SK-N-SH (cell line): ENCODE measurements at regions not wholly inside any gene's neighbourhood (a gene's known extent, or its start where the extent isn't known, plus 50 kb on each side); places are given as distances from the start of the nearest gene placed in this dataset.
"Not testable (repeated sequence)": the region's sequence is repeated elsewhere in the genome, so short reads cannot be mapped to it uniquely, and the experiment has no call there.

Experiments
- CTCF ChIA-PET: fragments of 300-600, 350-600 bp; formaldehyde crosslinking; extraction: SDS; loops from one replicate; lab custom pipeline; 2021; lab: Yijun Ruan, JAX
- POLR2A ChIA-PET: fragments of 350-600 bp; sonication (Branson Sonifier 250); formaldehyde crosslinking; extraction: SDS; loops from one replicate; lab custom pipeline; 2020; ENCODE audit warnings: antibody characterized with exemption, inconsistent platforms; lab: Yijun Ruan, JAX
- DNase-seq: peaks from one replicate; pipeline ENCODE4 v3.0.0; 2012
- H2AFZ ChIP-seq: fragments of 200-600 bp; sonication (generic); 2 replicates; pipeline ENCODE4 v1.8.1; 2016; ENCODE audit warnings: antibody characterized with exemption, mild to moderate bottlenecking, low read depth
- H3F3A ChIP-seq: fragments of 200-600 bp; sonication (generic); replicated peaks from 2 replicates; pipeline ENCODE3; 2016; ENCODE audit warnings: antibody characterized with exemption, mild to moderate bottlenecking; ENCODE audit not compliant: insufficient read depth
- H3K27ac ChIP-seq, 2 experiments: fragments of 200-500 bp in 1 of 2; fragments of 200-600 bp in 1 of 2; sonication (Bioruptor generic) in 1 of 2; sonication (generic), shearing (Covaris generic) in 1 of 2; 2 replicates each; pipeline versions ENCODE4 v1.5.1 to v1.6.1; 2014 to 2016; ENCODE audit warnings: low read depth in 2 of 2, inconsistent platforms in 1 of 2, low read length in 1 of 2, mild to moderate bottlenecking in 1 of 2, mixed read lengths in 1 of 2
- H3K27me3 ChIP-seq: fragments of 200-600 bp; sonication (generic), shearing (Covaris generic); 2 replicates; pipeline ENCODE4 v1.6.1; 2016; ENCODE audit warnings: mixed run types; ENCODE audit not compliant: insufficient read depth
- H3K36me3 ChIP-seq, 2 experiments: fragments of 200-500 bp in 1 of 2; fragments of 200-600 bp in 1 of 2; sonication (Bioruptor generic) in 1 of 2; sonication (generic) in 1 of 2; replicated peaks in 1 of 2; 2 replicates each; pipeline versions ENCODE3 to v1.5.1; 2014 to 2016; ENCODE audit warnings: low read length in 1 of 2, mild to moderate bottlenecking in 1 of 2; ENCODE audit not compliant: insufficient read depth in 2 of 2, control insufficient read depth in 1 of 2
- H3K4me1 ChIP-seq, 2 experiments: fragments of 200-500 bp in 1 of 2; fragments of 200-600 bp in 1 of 2; sonication (Bioruptor generic) in 1 of 2; sonication (generic), shearing (Covaris generic) in 1 of 2; 2 replicates each; pipeline versions ENCODE4 v1.5.1 to v1.6.1; 2014 to 2016; ENCODE audit warnings: low read depth in 1 of 2, low read length in 1 of 2, mixed run types in 1 of 2; ENCODE audit not compliant: insufficient read depth in 2 of 2, control insufficient read depth in 1 of 2
- H3K4me2 ChIP-seq: fragments of 200-600 bp; sonication (generic), shearing (Covaris generic); 2 replicates; pipeline ENCODE4 v1.6.1; 2017; ENCODE audit warnings: mixed run types
- H3K4me3 ChIP-seq, 2 experiments: fragments of 200-500 bp in 1 of 2; fragments of 200-600 bp in 1 of 2; sonication (Bioruptor generic) in 1 of 2; sonication (generic), shearing (Covaris generic) in 1 of 2; 2 replicates each; pipeline versions ENCODE4 v1.5.1 to v1.8.1; 2014 to 2016; ENCODE audit warnings: low read depth in 2 of 2, inconsistent platforms in 1 of 2, low read length in 1 of 2, mild to moderate bottlenecking in 1 of 2, mixed read lengths in 1 of 2, moderate library complexity in 1 of 2
- H3K79me2 ChIP-seq: fragments of 200-600 bp; sonication (generic); 2 replicates; pipeline ENCODE4 v1.8.1; 2017; ENCODE audit warnings: mild to moderate bottlenecking; ENCODE audit not compliant: insufficient read depth
- H3K9ac ChIP-seq: fragments of 200-600 bp; sonication (generic); 2 replicates; pipeline ENCODE4 v1.6.1; 2017; ENCODE audit warnings: mixed run types
- H3K9me2 ChIP-seq: fragments of 200-600 bp; sonication (generic); 2 replicates; pipeline ENCODE4 v1.6.1; 2017; ENCODE audit warnings: mixed run types
- H3K9me3 ChIP-seq: fragments of 200-600 bp; sonication (generic); 2 replicates; pipeline ENCODE4 v1.6.1; 2017; ENCODE audit warnings: mixed run types, mild to moderate bottlenecking, moderate library complexity
- H4K20me1 ChIP-seq: fragments of 200-600 bp; sonication (generic); 2 replicates; pipeline ENCODE4 v1.6.1; 2017; ENCODE audit warnings: mild to moderate bottlenecking, mixed run types; ENCODE audit not compliant: insufficient read depth
- FOSL2 ChIP-seq: IDR thresholded peaks from 2 replicates; pipeline ENCODE4 v1.4.0; 2012; ENCODE audit warnings: low read depth, mild to moderate bottlenecking, moderate library complexity, borderline replicate concordance
- GABPA ChIP-seq: IDR thresholded peaks from 2 replicates; pipeline ENCODE4 v1.4.0; 2012; ENCODE audit warnings: low read depth, mild to moderate bottlenecking
- IRF3 ChIP-seq: fragments of 150-350 bp; IDR thresholded peaks from 2 replicates; pipeline ENCODE4 v1.6.1; 2016; ENCODE audit warnings: mild to moderate bottlenecking, low read depth, low read length
- PBX3 ChIP-seq: IDR thresholded peaks from 2 replicates; pipeline ENCODE4; 2012
- POLR2AphosphoS5 ChIP-seq: IDR thresholded peaks from 2 replicates; pipeline ENCODE4 v1.6.1; 2012; ENCODE audit warnings: low read depth, low read length
- USF2 ChIP-seq: fragments of 150-350 bp; IDR thresholded peaks from 2 replicates; pipeline ENCODE4 v1.6.1; 2017; ENCODE audit warnings: antibody characterized with exemption, low read length, low read depth, borderline replicate concordance
- YY1 ChIP-seq: IDR thresholded peaks from 2 replicates; pipeline ENCODE4 v1.4.0; 2012; ENCODE audit warnings: low read depth, mild to moderate bottlenecking
- WGBS: methylation state at CpG from one replicate; pipeline ENCODE4 v1.1.6; 2017; ENCODE audit warnings: low lambda C conversion rate; 5-methylcytosine and 5-hydroxymethylcytosine counted together

- H4K20me1 ChIP-seq, H3K9me2 ChIP-seq, H3K9me3 ChIP-seq, H3K4me1 ChIP-seq, DNase-seq, H3K27me3 ChIP-seq, H3K36me3 ChIP-seq, H3K79me2 ChIP-seq, POLR2A ChIA-PET, CTCF ChIA-PET, H3K27ac ChIP-seq, H3K4me3 ChIP-seq, H3F3A ChIP-seq, H3K4me2 ChIP-seq, H3K9ac ChIP-seq, H2AFZ ChIP-seq: not testable (repeated sequence)
- no CpG with 5 or more reads among the region's 12 CpGs for WGBS
Observed at GRCh38 chrX:1702142-1702541, 87.3 kb downstream of the ASMT start.

GRCh38 chrX:1702557-1702956, 87.7 kb downstream of the ASMT start:
- H3K9me2 ChIP-seq, H3K9me3 ChIP-seq, H4K20me1 ChIP-seq, H3K9ac ChIP-seq, CTCF ChIA-PET, H3K4me2 ChIP-seq, DNase-seq, H2AFZ ChIP-seq, H3K36me3 ChIP-seq, H3F3A ChIP-seq, H3K4me3 ChIP-seq, H3K27ac ChIP-seq, H3K79me2 ChIP-seq, H3K4me1 ChIP-seq, H3K27me3 ChIP-seq, POLR2A ChIA-PET: not testable (repeated sequence)
- WGBS = 46% methylated on average over 9 of the region's 14 CpGs

GRCh38 chrX:1709277-1709676, 94.4 kb downstream of the ASMT start:
- CTCF ChIA-PET, H3K27me3 ChIP-seq, POLR2A ChIA-PET, H3K4me3 ChIP-seq, H3K4me1 ChIP-seq, H3K36me3 ChIP-seq, H3K79me2 ChIP-seq, DNase-seq, H4K20me1 ChIP-seq, H3K4me2 ChIP-seq, H2AFZ ChIP-seq, H3F3A ChIP-seq, H3K9me3 ChIP-seq, H3K9me2 ChIP-seq, H3K27ac ChIP-seq, H3K9ac ChIP-seq: not testable (repeated sequence)
- 92% methylated on average over 13 of the region's 25 CpGs for WGBS

GRCh38 chrX:1713296-1713695, 98.4 kb downstream of the ASMT start:
- Histone ChIP-seq H3K9me3 (no peaks in the 10 kb centered on the region), H3K27ac (no peak overlapping the region), H3K9me2 (no peaks in the 10 kb centered on the region), H3K27me3 (no peaks in the 10 kb centered on the region), H3K4me3 (no peak overlapping the region), H3K36me3 (no peaks in the 10 kb centered on the region), H3K4me2 (no peak overlapping the region), H2AFZ (no peak overlapping the region), H3K9ac (no peak overlapping the region), H3F3A (no peaks in the 10 kb centered on the region), H3K4me1 (no peaks in the 10 kb centered on the region), H3K79me2 (no peaks in the 10 kb centered on the region; the same call in 1 of the 2 replicates), H4K20me1 (no peaks in the 10 kb centered on the region)
- ChIA-PET POLR2A (no interaction called here), CTCF (no interaction called here)
- TF ChIP-seq USF2 = no peak
- TF ChIP-seq PBX3 = no peak
- TF ChIP-seq YY1 = no peak
- TF ChIP-seq GABPA = no peak
- no peak for TF ChIP-seq POLR2AphosphoS5
- no peak for TF ChIP-seq FOSL2
- no peak for TF ChIP-seq IRF3
- WGBS = 30% methylated on average over 2 of the region's 2 CpGs
- no peak for DNase-seq
